ENCODE measurements at regions not wholly inside any gene's neighbourhood (a gene's known extent, or its start where the extent isn't known, plus 50 kb on each side); places are given as distances from the start of the nearest gene placed in this dataset.
"Not testable (repeated sequence)": the region's sequence is repeated elsewhere in the genome, so short reads cannot be mapped to it uniquely, and the experiment has no call there.

- not testable (repeated sequence) for DNase-seq
These were observed 588.0 kb upstream of the DEFB115 start for GRCh38 chr20:30669330-30670029.

GRCh38 chr20:30671120-30671519 lies 586.3 kb upstream of the DEFB115 start:
- DNase-seq = not testable (repeated sequence)

- not testable (repeated sequence) for DNase-seq
These were observed 581.4 kb upstream of the DEFB115 start for GRCh38 chr20:30675988-30676564.

GRCh38 chr20:30682236-30682635 lies 575.2 kb upstream of the DEFB115 start:
- not testable (repeated sequence) for DNase-seq

- DNase-seq = not testable (repeated sequence)
These were observed 544.6 kb upstream of the DEFB115 start for GRCh38 chr20:30712861-30713260.

GRCh38 chr20:30719415-30720199 lies 537.9 kb upstream of the DEFB115 start:
- not testable (repeated sequence) for DNase-seq

GRCh38 chr20:30723511-30723910 lies 534.0 kb upstream of the DEFB115 start:
- not testable (repeated sequence) for DNase-seq

- not testable (repeated sequence) for DNase-seq
These were observed 533.4 kb upstream of the DEFB115 start for GRCh38 chr20:30723934-30724687.

- DNase-seq = not testable (repeated sequence)
These were observed 532.8 kb upstream of the DEFB115 start for GRCh38 chr20:30724688-30725074.

- not testable (repeated sequence) for DNase-seq
These were observed 532.3 kb upstream of the DEFB115 start for GRCh38 chr20:30725188-30725587.

- DNase-seq = not testable (repeated sequence)
These were observed 529.1 kb upstream of the DEFB115 start for GRCh38 chr20:30728271-30728885.
